COLO668 (cell line): ENCODE measurements at regions not wholly inside any gene's neighbourhood (a gene's known extent, or its start where the extent isn't known, plus 50 kb on each side); places are given as distances from the start of the nearest gene placed in this dataset.

Source experiments
- DNase-seq: peaks from one replicate; lab custom pipeline; 2025; ENCODE audit not compliant: unreplicated experiment; lab: John Stamatoyannopoulos, UW

- no peak for DNase-seq
These were observed 1793.0 kb downstream of the TP53TG3F start for GRCh38 chr16:35252356-35252936.

GRCh38 chr16:35255186-35255803 is 1795.9 kb downstream of the TP53TG3F start:
- DNase-seq: no peak

- no peak for DNase-seq
These were observed 1796.4 kb downstream of the TP53TG3F start for GRCh38 chr16:35255816-35256215.

GRCh38 chr16:35258381-35258780 is 1799.0 kb downstream of the TP53TG3F start:
- no peak for DNase-seq

GRCh38 chr16:35295856-35296255 is 1836.4 kb downstream of the TP53TG3F start:
- DNase-seq: no peak

GRCh38 chr16:35296962-35297653 is 1837.7 kb downstream of the TP53TG3F start:
- DNase-seq: no peak

- no peak for DNase-seq
These were observed 1839.2 kb downstream of the TP53TG3F start for GRCh38 chr16:35298460-35299243.

GRCh38 chr16:35302859-35303258 is 1843.4 kb downstream of the TP53TG3F start:
- no peak for DNase-seq

- no peak for DNase-seq
These were observed 1846.1 kb downstream of the TP53TG3F start for GRCh38 chr16:35305476-35305875.

GRCh38 chr16:35306915-35307314 is 1847.5 kb downstream of the TP53TG3F start:
- DNase-seq: no peak

GRCh38 chr16:35308674-35309073 is 1849.3 kb downstream of the TP53TG3F start:
- DNase-seq: no peak

- no peak for DNase-seq
These were observed 1851.6 kb downstream of the TP53TG3F start for GRCh38 chr16:35310999-35311398.

GRCh38 chr16:35311475-35311874 is 1852.1 kb downstream of the TP53TG3F start:
- DNase-seq: no peak

GRCh38 chr16:35314298-35314697 is 1854.9 kb downstream of the TP53TG3F start:
- no peak for DNase-seq

- no peak for DNase-seq
These were observed 1860.3 kb downstream of the TP53TG3F start for GRCh38 chr16:35319536-35320192.

- DNase-seq: no peak
These were observed 1866.5 kb downstream of the TP53TG3F start for GRCh38 chr16:35325936-35326335.

GRCh38 chr16:35339337-35339736 is 1879.9 kb downstream of the TP53TG3F start:
- DNase-seq: no peak

- DNase-seq: no peak
These were observed 1882.6 kb downstream of the TP53TG3F start for GRCh38 chr16:35342012-35342411.

GRCh38 chr16:35344012-35344762 is 1884.8 kb downstream of the TP53TG3F start:
- no peak for DNase-seq

GRCh38 chr16:35352431-35352830 is 1893.0 kb downstream of the TP53TG3F start:
- no peak for DNase-seq
